ENCODE measurements at regions not wholly inside any gene's neighbourhood (a gene's known extent, or its start where the extent isn't known, plus 50 kb on each side); places are given as distances from the start of the nearest gene placed in this dataset.
A peak's percentile ranks its signal among the peaks of the same experiment; 100 is the strongest.
"Not testable (repeated sequence)": the region's sequence is repeated elsewhere in the genome, so short reads cannot be mapped to it uniquely, and the experiment has no call there.

GRCh38 chr3:5694266-5694665 lies 506.8 kb downstream of the EDEM1 start:
- Mint-ChIP-seq H3K27me3 (no peaks in the 10 kb centered on the region), H3K9me3 (peaks cover 12 to 24% of the 10 kb centered on the region in 2 donors), H3K4me3 (no peak overlapping the region), H3K27ac (no peak overlapping the region), H3K4me1 (no peaks in the 10 kb centered on the region)
- no peak for ATAC-seq
- no peak for DNase-seq

GRCh38 chr3:5698851-5699250 lies 511.3 kb downstream of the EDEM1 start:
- peaks cover 0 to 3% of the 10 kb centered on the region in 2 donors for H3K9me3 Mint-ChIP-seq
- H3K4me3 Mint-ChIP-seq: no peak overlapping the region
- no peaks in the 10 kb centered on the region for H3K4me1 Mint-ChIP-seq
- H3K27ac Mint-ChIP-seq: no peak overlapping the region
- DNase-seq (no peak), ATAC-seq (no peak)
- H3K27me3 Mint-ChIP-seq: no peaks in the 10 kb centered on the region

- no peak for ATAC-seq
- no peak overlapping the region for H3K4me3 Mint-ChIP-seq
- no peak for DNase-seq
These were observed 511.8 kb downstream of the EDEM1 start for GRCh38 chr3:5699313-5699712.

GRCh38 chr3:5699811-5700210 lies 512.3 kb downstream of the EDEM1 start:
- no peak for DNase-seq
- Mint-ChIP-seq H3K27me3 (no peaks in the 10 kb centered on the region), H3K4me1 (no peaks in the 10 kb centered on the region), H3K9me3 (peaks cover 0 to 3% of the 10 kb centered on the region in 2 donors), H3K4me3 (no peak overlapping the region), H3K27ac (no peak overlapping the region)
- no peak for ATAC-seq

More at GRCh38 chr3:5699313-5699712, 511.8 kb downstream of the EDEM1 start:
- H3K9me3 Mint-ChIP-seq: peaks cover 0 to 3% of the 10 kb centered on the region in 2 donors
- H3K4me1 Mint-ChIP-seq: no peaks in the 10 kb centered on the region
- H3K27me3 Mint-ChIP-seq: no peaks in the 10 kb centered on the region
- H3K27ac Mint-ChIP-seq: no peak overlapping the region

- H3K9me3 Mint-ChIP-seq, H3K27ac Mint-ChIP-seq, H3K4me3 Mint-ChIP-seq, ATAC-seq, H3K27me3 Mint-ChIP-seq, DNase-seq, H3K4me1 Mint-ChIP-seq: not testable (repeated sequence)
These were observed 513.5 kb downstream of the EDEM1 start for GRCh38 chr3:5701005-5701404.

GRCh38 chr3:5707794-5708193 lies 520.3 kb downstream of the EDEM1 start:
- H3K4me3 Mint-ChIP-seq: no peak overlapping the region
- ATAC-seq (no peak), DNase-seq (no peak)
- H3K9me3 Mint-ChIP-seq: peaks cover 0 to 1% of the 10 kb centered on the region in 2 donors
- H3K27me3 Mint-ChIP-seq: no peaks in the 10 kb centered on the region
- no peaks in the 10 kb centered on the region for H3K4me1 Mint-ChIP-seq
- H3K27ac Mint-ChIP-seq: no peak overlapping the region

GRCh38 chr3:5709714-5710113 lies 522.2 kb downstream of the EDEM1 start:
- DNase-seq (no peak), ATAC-seq (no peak)
- no peak overlapping the region for H3K4me3 Mint-ChIP-seq
- H3K27me3 Mint-ChIP-seq: no peaks in the 10 kb centered on the region
- H3K4me1 Mint-ChIP-seq: no peaks in the 10 kb centered on the region
- H3K9me3 Mint-ChIP-seq: no peaks in the 10 kb centered on the region
- peak overlapping the region; percentile 11 to 24 for H3K27ac Mint-ChIP-seq

- Mint-ChIP-seq H3K9me3 (no peaks in the 10 kb centered on the region), H3K27me3 (no peaks in the 10 kb centered on the region), H3K4me1 (no peaks in the 10 kb centered on the region), H3K27ac (no peak overlapping the region), H3K4me3 (no peak overlapping the region)
- no peak for DNase-seq
- no peak for ATAC-seq
These were observed 523.2 kb downstream of the EDEM1 start for GRCh38 chr3:5710718-5711117.

GRCh38 chr3:5717254-5717653 lies 529.7 kb downstream of the EDEM1 start:
- ATAC-seq (no peak), DNase-seq (no peak)
- Mint-ChIP-seq H3K27ac (no peak overlapping the region), H3K4me1 (no peaks in the 10 kb centered on the region), H3K27me3 (no peaks in the 10 kb centered on the region), H3K9me3 (no peaks in the 10 kb centered on the region), H3K4me3 (no peak overlapping the region)

GRCh38 chr3:5719668-5720067 lies 532.2 kb downstream of the EDEM1 start:
- not testable (repeated sequence) for ATAC-seq, H3K27me3 Mint-ChIP-seq, H3K4me1 Mint-ChIP-seq, H3K9me3 Mint-ChIP-seq, H3K27ac Mint-ChIP-seq, H3K4me3 Mint-ChIP-seq, DNase-seq

GRCh38 chr3:5725801-5726200 lies 538.3 kb downstream of the EDEM1 start:
- Mint-ChIP-seq H3K27me3 (no peaks in the 10 kb centered on the region), H3K27ac (no peak overlapping the region), H3K4me1 (no peaks in the 10 kb centered on the region), H3K4me3 (no peak overlapping the region), H3K9me3 (peaks cover 0 to 6% of the 10 kb centered on the region in 2 donors)
- DNase-seq: no peak
- no peak for ATAC-seq

GRCh38 chr3:5726621-5727020 lies 539.1 kb downstream of the EDEM1 start:
- ATAC-seq (no peak), DNase-seq (no peak)
- no peak overlapping the region for H3K4me3 Mint-ChIP-seq
- H3K9me3 Mint-ChIP-seq: peaks cover 0 to 6% of the 10 kb centered on the region in 2 donors
- H3K4me1 Mint-ChIP-seq: no peaks in the 10 kb centered on the region
- no peaks in the 10 kb centered on the region for H3K27me3 Mint-ChIP-seq
- H3K27ac Mint-ChIP-seq: no peak overlapping the region

- no peaks in the 10 kb centered on the region for H3K27me3 Mint-ChIP-seq
- no peak overlapping the region for H3K4me3 Mint-ChIP-seq
- no peaks in the 10 kb centered on the region for H3K4me1 Mint-ChIP-seq
- peaks cover 0 to 6% of the 10 kb centered on the region in 2 donors for H3K9me3 Mint-ChIP-seq
- no peak for DNase-seq
- ATAC-seq: no peak
- peak overlapping the region in 1 of 2 donors; percentile 24 for H3K27ac Mint-ChIP-seq
These were observed 540.4 kb downstream of the EDEM1 start for GRCh38 chr3:5727743-5728484.

GRCh38 chr3:5729852-5730251 lies 542.3 kb downstream of the EDEM1 start:
- Mint-ChIP-seq H3K4me3 (no peak overlapping the region), H3K4me1 (no peaks in the 10 kb centered on the region), H3K27me3 (no peaks in the 10 kb centered on the region), H3K9me3 (peaks cover 0 to 6% of the 10 kb centered on the region in 2 donors), H3K27ac (no peak overlapping the region)
- peak; percentile 23 for ATAC-seq
- DNase-seq: no peak

- Mint-ChIP-seq H3K27ac (no peak overlapping the region), H3K4me3 (no peak overlapping the region), H3K4me1 (no peaks in the 10 kb centered on the region), H3K27me3 (no peaks in the 10 kb centered on the region), H3K9me3 (peaks cover 0 to 6% of the 10 kb centered on the region in 2 donors)
- DNase-seq: no peak
- ATAC-seq: no peak
These were observed 543.6 kb downstream of the EDEM1 start for GRCh38 chr3:5731100-5731499.

- Mint-ChIP-seq H3K27ac (no peak overlapping the region), H3K9me3 (peaks cover 0 to 6% of the 10 kb centered on the region in 2 donors), H3K4me3 (no peak overlapping the region), H3K27me3 (no peaks in the 10 kb centered on the region), H3K4me1 (no peaks in the 10 kb centered on the region)
- DNase-seq (no peak), ATAC-seq (no peak)
These were observed 544.6 kb downstream of the EDEM1 start for GRCh38 chr3:5732081-5732480.

- no peak overlapping the region for H3K4me3 Mint-ChIP-seq
- no peaks in the 10 kb centered on the region for H3K27me3 Mint-ChIP-seq
- no peaks in the 10 kb centered on the region for H3K9me3 Mint-ChIP-seq
- H3K27ac Mint-ChIP-seq: no peak overlapping the region
- ATAC-seq (no peak), DNase-seq (no peak)
- no peaks in the 10 kb centered on the region for H3K4me1 Mint-ChIP-seq
These were observed 546.5 kb downstream of the EDEM1 start for GRCh38 chr3:5733995-5734394.
